ENCODE measurements at regions not wholly inside any gene's neighbourhood (a gene's known extent, or its start where the extent isn't known, plus 50 kb on each side); places are given as distances from the start of the nearest gene placed in this dataset.

GRCh38 chr22:27019827-27020226, 362.4 kb downstream of the MIAT start:
- no peak for DNase-seq

- no peak for DNase-seq
Measured at GRCh38 chr22:27022274-27022895, 365.0 kb downstream of the MIAT start.

GRCh38 chr22:27022896-27023361, 365.5 kb downstream of the MIAT start:
- no peak for DNase-seq

DNA sequence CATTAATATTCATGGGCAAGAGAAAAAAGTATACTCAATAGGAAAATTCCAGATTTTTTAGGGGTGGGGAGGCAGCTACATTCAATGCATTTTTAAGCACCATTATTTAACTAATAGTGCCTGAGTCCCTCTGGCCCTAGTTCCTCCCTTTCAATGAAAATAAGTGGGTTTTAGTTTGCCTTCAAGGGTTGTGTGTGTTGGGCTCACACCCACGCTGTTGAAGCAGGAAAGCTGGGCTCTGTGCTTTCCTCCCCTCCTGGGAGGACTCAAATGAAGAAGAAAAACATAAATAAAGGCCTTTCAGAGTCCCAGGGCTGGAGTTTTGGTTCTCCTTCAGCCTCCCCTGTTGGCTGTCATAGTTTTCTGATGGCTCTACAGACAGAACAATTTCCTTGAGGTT, 366.2 kb downstream of the MIAT start:
- no peak for DNase-seq

DNA sequence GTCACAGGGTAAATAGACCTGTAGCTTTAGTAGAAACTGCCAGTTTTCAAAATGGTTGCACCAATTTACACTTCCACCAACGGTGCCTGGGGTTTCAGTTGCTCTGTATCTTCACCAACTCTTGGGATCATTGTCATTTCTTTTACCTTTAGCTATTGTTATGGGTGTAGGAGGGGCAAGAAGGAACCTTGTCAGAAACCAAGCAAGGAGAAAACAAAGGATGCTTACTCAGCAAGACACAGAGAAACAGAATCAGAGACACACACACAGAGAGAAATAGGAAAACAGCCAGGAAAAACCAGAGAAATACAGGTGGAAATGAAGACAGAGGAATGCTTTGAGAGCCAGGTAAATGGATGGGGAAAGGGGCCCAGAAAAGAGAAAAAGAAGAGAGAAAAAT, 367.6 kb downstream of the MIAT start:
- no peak for DNase-seq

GRCh38 chr22:27028093-27028492, 370.7 kb downstream of the MIAT start:
- no peak for DNase-seq

DNA sequence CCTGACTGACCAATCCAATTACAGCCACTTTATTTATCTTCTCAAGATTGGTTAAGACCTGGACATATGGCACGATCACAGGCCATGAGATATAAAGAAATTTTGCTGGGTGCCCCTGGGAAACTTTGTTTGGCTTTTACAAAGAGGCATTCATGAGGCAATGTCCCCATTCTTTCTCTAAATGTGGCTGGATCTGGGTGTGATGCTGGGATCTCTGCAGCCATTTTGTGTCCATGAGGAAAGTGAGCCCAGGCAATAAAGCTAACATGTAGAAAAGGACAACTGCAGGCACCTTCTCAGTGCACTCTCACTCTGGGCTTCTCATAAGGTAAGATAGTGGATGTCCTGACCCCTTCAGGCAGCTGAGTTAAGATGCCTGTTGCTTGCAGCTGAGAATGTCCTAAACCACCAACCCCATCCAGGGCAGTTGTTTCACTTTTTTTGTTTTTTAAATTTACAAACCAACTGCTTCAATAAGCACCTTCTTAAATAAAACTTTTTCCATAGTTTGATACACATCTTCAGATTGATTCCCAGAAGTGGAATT, 372.3 kb downstream of the MIAT start:
- no peak for DNase-seq

GRCh38 chr22:27032091-27032761, 374.8 kb downstream of the MIAT start:
- no peak for DNase-seq

DNA sequence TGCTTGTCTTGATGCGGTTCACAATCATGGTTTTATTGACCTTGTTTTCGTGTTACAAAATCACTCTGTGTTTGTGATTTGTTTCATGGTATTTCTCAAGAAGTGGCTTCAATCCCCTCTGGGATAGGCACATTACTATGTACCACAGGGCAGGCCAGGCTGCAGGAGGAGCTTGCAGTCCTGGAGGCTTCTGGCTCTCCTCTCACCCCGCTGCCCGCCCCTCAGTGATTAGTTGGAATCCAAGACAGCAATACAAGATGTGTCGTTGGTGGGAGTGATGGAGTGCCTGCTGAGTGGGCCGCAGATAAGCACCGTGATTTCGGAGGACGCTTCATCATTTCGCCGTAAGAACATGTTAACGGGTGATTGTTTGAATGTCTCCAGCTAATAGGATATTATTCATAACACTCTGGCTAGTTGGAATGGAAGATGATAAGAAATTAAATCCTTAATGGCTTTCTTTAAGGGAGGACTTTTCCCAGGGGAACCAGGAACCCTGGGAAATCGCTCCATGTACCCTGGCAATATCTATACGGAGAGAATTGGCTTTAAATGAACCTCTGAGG, 384.4 kb downstream of the MIAT start:
- no peak for DNase-seq

- DNase-seq, result no peak
Measured at GRCh38 chr22:27043262-27043661, 385.9 kb downstream of the MIAT start.

DNA sequence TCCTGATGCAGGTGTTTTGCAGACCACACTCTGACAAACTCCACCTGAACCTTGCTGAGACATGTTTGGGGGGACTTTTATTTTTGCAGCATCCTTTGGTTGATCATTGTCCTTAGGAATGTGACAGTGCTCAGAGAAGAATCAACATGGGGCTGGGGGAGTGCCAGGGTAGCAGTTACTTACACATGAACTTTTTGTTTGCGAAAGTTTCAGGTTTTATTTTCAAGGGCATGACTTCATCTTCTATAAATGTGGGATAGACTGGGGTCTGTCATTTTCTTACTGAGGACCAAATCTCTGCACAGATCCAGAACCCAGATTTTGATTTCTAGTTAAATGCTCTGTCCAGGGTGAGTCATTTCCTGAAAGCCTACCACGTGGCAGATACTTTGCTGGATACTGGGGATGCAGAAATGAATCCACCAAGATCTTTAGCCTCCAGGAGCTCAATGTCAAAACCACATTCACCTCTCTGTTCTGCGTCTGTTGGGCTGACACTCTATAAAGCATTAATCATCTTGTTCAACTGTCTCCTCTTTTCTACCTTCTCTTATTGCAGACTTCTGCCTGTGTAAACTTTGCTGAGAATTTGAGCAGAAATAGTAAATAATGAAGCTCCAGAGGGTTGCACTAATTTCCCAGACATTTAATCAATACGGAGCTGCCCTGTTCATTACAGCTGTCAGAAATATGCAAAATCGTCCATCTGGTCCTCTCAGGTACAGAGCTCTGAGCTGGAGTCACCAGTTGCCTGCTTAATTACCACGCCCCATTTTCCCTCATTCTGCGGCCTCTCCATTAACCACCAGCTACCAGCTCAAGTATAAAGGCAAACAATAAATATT, 387.9 kb downstream of the MIAT start:
- no peak for DNase-seq

DNA sequence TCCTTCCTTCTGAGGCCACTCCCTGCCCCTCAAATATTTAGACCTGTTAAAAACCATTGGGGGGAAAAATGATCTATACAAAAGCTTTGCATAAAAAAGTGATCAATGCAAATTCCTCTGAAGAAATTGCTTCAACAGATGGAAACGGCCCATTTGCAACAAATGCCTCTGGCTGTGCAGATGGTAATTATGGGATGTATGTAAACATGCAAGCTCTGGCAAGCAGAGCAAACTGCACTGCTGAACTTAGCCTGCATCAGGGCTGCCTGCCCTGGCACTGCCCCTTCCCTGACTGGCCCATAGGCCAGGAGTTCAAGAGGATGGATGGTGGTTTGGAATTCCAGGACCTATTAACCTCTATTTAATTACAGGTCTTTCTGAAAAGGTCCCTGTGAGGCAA, 388.7 kb downstream of the MIAT start:
- no peak for DNase-seq

- DNase-seq, result no peak
Measured at GRCh38 chr22:27046603-27047002, 389.2 kb downstream of the MIAT start.

- no peak for DNase-seq
Measured at GRCh38 chr22:27050771-27051170, 393.4 kb downstream of the MIAT start.

DNA sequence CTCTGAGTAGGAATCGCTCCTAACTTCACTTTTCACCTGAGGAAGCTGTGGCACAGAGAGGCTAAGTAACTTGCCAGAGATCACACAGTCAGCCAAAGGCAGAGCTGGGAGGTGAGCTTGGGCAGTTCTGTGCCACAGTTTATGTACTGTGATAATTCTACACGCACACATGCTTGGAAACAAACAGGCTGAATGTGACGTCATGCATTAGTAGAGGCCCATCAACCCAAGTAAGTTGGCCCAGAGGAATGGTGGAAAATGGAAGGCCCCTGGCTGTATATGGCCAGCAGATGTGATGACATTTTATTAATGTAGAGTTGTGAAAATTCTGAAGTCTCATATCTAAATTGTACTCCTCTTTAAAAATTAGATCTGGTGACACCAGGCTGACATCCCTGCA, 394.0 kb downstream of the MIAT start:
- no peak for DNase-seq

- no peak for DNase-seq
Measured at GRCh38 chr22:27057717-27058116, 400.3 kb downstream of the MIAT start.

GRCh38 chr22:27060190-27060589, 402.8 kb downstream of the MIAT start:
- DNase-seq, result no peak

DNA sequence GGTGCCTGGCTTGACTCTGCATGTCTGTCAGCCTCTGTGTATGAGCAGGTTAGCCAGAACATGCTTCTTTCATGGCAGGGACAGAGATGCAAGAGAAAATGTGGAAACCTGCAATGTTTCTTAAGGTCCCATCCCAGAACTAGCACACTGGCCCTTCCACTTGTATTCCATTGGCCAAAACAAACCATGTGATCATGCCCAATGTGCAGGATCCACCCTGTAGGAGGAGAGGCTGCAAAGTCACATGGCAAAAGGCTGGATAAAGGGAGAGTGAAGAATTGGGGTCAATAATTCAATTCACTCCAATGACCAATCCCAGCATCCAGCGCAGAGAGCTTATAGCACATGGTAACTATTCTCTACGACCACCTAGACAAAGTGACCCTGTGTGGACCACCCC, 405.5 kb downstream of the MIAT start:
- no peak for DNase-seq

- DNase-seq, result no peak
Measured at GRCh38 chr22:27063406-27063805, 406.0 kb downstream of the MIAT start.

- DNase-seq, result no peak
Measured at GRCh38 chr22:27063841-27064240, 406.5 kb downstream of the MIAT start.

- DNase-seq, result no peak
Measured at GRCh38 chr22:27064386-27064785, 407.0 kb downstream of the MIAT start.

DNA sequence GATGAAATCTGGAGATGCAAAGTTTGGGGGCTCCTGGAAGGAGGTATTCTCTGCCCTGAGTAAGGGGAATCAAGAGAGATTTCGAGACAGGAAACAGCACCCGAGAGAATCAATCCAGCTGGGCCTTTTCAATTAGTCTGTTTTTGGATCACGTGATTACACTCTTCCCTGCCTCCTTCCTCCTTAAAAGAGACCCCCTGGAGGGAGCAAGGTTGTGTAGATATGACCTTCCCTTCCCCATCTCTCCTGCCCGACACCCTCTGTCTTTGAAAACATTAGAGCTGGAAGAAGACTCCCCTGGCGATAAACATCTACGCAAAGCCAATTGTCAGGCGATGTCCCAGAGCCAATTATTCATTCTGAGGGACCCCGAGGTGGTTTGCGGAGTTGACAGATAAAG, 407.9 kb downstream of the MIAT start:
- no peak for DNase-seq

GRCh38 chr22:27066856-27067255, 409.5 kb downstream of the MIAT start:
- DNase-seq, result no peak
